CD4-positive, alpha-beta T cell (primary cell): ENCODE measurements at regions not wholly inside any gene's neighbourhood (a gene's known extent, or its start where the extent isn't known, plus 50 kb on each side); places are given as distances from the start of the nearest gene placed in this dataset.

Experiments
- ATAC-seq: fragments of 200-7000 bp; cut with Tn5 transposase; one replicate; pipeline ENCODE4 v1.10.0; 2022; ENCODE audit warnings: mild to moderate bottlenecking; ENCODE audit not compliant: poor library complexity
- CTCF ChIA-PET: fragments of 350-600 bp; sonication (Branson Sonifier 250); formaldehyde crosslinking; loops from one replicate; lab custom pipeline; 2021; ENCODE audit warnings: antibody characterized with exemption, inconsistent platforms; lab: Charles Lee
- POLR2A ChIA-PET: fragments of 350-600 bp; sonication (Branson Sonifier 250); formaldehyde crosslinking; loops from one replicate; lab custom pipeline; 2021; ENCODE audit warnings: antibody characterized with exemption, inconsistent platforms; lab: Charles Lee
- DNase-seq, 14 experiments: peaks; one replicate each; pipeline ENCODE4 v3.0.0-alpha.2; 2013 to 2020; ENCODE audit warnings: mixed read lengths in 2 of 14
- H3K27ac ChIP-seq, 2 donors: one replicate each; pipeline versions ENCODE4 v1.5.1 to v1.7.0; 2013; ENCODE audit warnings: low read length in 2 of 2, low read depth in 1 of 2, mild to moderate bottlenecking in 1 of 2
- H3K27me3 ChIP-seq, 2 experiments: 1 replicate in 1 of 2; 2 replicates in 1 of 2; pipeline versions ENCODE4 v1.6.1 to v1.7.0; 2013; ENCODE audit warnings: low read length in 2 of 2, control low read depth in 1 of 2, mild to moderate bottlenecking in 1 of 2, moderate library complexity in 1 of 2; ENCODE audit not compliant: insufficient read depth in 2 of 2, control insufficient read depth in 1 of 2
- H3K36me3 ChIP-seq: one replicate; pipeline ENCODE4 v1.6.1; 2013; ENCODE audit warnings: low read length, control low read depth; ENCODE audit not compliant: insufficient read depth
- H3K4me1 ChIP-seq: one replicate; pipeline ENCODE4 v1.6.1; 2013; ENCODE audit warnings: low read length, control low read depth; ENCODE audit not compliant: insufficient read depth
- H3K4me3 ChIP-seq: one replicate; pipeline ENCODE4 v1.5.1; 2013; ENCODE audit warnings: mild to moderate bottlenecking, low read length, moderate library complexity
- H3K9me3 ChIP-seq, 2 experiments: 1 replicate in 1 of 2; 2 replicates in 1 of 2; pipeline versions ENCODE4 v1.6.1 to v1.7.0; 2013; ENCODE audit warnings: low read length in 2 of 2, mild to moderate bottlenecking in 2 of 2, control low read depth in 1 of 2, moderate library complexity in 1 of 2; ENCODE audit not compliant: control insufficient read depth in 1 of 2, insufficient read depth in 1 of 2
- H3K27ac Mint-ChIP-seq: one replicate; pipeline ENCODE4 v1.8.0; 2020; ENCODE audit warnings: mixed read lengths
- H3K27me3 Mint-ChIP-seq: one replicate; pipeline ENCODE4 v1.8.0; 2021; ENCODE audit warnings: mixed read lengths
- H3K36me3 Mint-ChIP-seq: one replicate; pipeline ENCODE4 v1.8.0; 2021; ENCODE audit warnings: low read depth, mixed read lengths
- H3K4me1 Mint-ChIP-seq: one replicate; pipeline ENCODE4 v1.8.0; 2021; ENCODE audit warnings: low read depth, mixed read lengths
- H3K4me3 Mint-ChIP-seq: one replicate; pipeline ENCODE4 v1.8.0; 2020; ENCODE audit warnings: mild to moderate bottlenecking, mixed read lengths
- H3K9me3 Mint-ChIP-seq: one replicate; pipeline ENCODE4 v1.8.0; 2020; ENCODE audit warnings: mixed read lengths
- CTCF ChIP-seq: fragments of 200-600 bp; IDR thresholded peaks from one replicate; pipeline ENCODE4 v1.8.0; 2022; ENCODE audit warnings: antibody characterized with exemption, mild to moderate bottlenecking
- intact Hi-C, 2 experiments: fragments of 100-400 bp; cut with DNase I in 1 of 2; cut with micrococcal nuclease in 1 of 2; formaldehyde crosslinking; loops; one replicate each; pipeline versions ENCODE4 v1.15.1 to v1.9.0; 2023 to 2025; cut with DNase I, micrococcal nuclease

DNA sequence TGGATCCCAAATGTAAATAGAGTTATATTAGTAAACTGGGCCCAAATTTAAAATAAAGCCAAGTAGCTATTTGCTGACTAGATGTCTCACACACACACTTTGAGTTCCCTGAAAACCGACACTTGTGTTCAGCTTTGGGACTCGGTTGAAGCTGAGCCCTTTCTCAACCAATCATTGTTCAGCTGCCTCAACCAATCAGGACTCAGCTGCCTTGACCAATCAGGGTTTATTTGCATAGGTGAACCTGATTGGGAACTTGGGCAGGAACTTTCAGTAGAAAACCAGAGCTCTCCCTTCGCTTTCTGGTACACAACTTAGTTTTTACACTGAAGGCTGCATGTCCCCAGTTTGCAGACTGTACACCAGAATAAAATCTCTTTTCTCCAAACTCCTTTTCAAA, 301.7 kb downstream of the FOXA2 start:
- Mint-ChIP-seq H3K36me3 (no peaks in the 10 kb centered on the region), H3K27ac (no peak overlapping the region), H3K27me3 (no peaks in the 10 kb centered on the region), H3K4me3 (no peak overlapping the region), H3K9me3 (peaks cover 2% of the 10 kb centered on the region), H3K4me1 (no peaks in the 10 kb centered on the region)
- no peak overlapping the region for H3K27ac ChIP-seq
- CTCF ChIA-PET: no interaction called here
- H3K9me3 ChIP-seq: no peaks in the 10 kb centered on the region
- intact Hi-C loops: no loop called here
- POLR2A ChIA-PET: no interaction called here
- no peaks in the 10 kb centered on the region for H3K36me3 ChIP-seq
- ATAC-seq (no peak), DNase-seq (no peak)
- no peak for TF ChIP-seq CTCF
- H3K4me3 ChIP-seq: no peak overlapping the region
- H3K27me3 ChIP-seq: no peaks in the 10 kb centered on the region
- H3K4me1 ChIP-seq: no peaks in the 10 kb centered on the region

DNA sequence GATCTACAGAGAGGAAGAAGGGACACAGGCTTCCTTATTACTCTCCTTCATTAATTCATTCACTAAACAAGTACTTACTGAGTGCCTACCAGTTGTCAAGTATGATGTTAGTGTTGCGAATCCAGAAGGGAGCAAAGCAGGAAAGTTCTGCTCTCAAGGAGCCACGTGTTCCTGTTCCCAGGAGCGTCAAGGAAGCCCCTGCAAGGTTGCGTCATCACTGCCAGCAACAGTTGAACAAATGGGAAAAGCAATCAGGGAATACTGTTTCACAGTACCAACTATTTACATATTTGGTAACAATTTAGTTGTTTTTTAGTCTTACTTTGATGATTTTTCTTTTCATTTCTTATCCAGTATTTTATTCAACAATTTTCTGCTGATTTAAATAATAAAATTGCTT, 310.0 kb downstream of the FOXA2 start:
- ChIA-PET CTCF (no interaction called here), POLR2A (no interaction called here)
- Mint-ChIP-seq H3K9me3 (peaks cover 7% of the 10 kb centered on the region), H3K36me3 (no peaks in the 10 kb centered on the region), H3K27ac (no peak overlapping the region), H3K4me3 (no peak overlapping the region), H3K27me3 (no peaks in the 10 kb centered on the region), H3K4me1 (no peaks in the 10 kb centered on the region)
- no peaks in the 10 kb centered on the region for H3K27me3 ChIP-seq
- H3K27ac ChIP-seq: no peak overlapping the region
- no peaks in the 10 kb centered on the region for H3K36me3 ChIP-seq
- DNase-seq (no peak), ATAC-seq (no peak)
- intact Hi-C loops: no loop called here
- no peak overlapping the region for H3K4me3 ChIP-seq
- H3K9me3 ChIP-seq: peaks cover 0 to 9% of the 10 kb centered on the region in 2 experiments
- no peaks in the 10 kb centered on the region for H3K4me1 ChIP-seq
- no peak for TF ChIP-seq CTCF

DNA sequence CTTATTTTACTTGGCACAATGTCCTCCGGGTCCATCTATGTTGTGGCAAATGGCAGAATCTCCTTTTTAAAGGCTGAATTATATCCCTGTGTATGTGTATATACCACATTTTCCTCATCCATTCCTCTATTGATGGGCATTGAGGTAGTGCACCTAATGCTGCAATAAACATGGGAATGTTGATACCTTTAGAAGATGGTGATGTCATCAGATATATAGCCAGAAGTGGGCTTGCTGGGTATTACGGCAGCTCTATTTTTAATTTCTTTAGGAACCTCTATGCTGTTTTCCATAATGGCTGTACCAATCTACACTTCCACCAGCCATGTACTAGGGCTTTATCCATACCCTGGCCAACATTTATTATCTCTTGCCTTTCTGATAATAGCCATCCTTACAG, 315.7 kb downstream of the FOXA2 start:
- Histone ChIP-seq H3K36me3 (no peaks in the 10 kb centered on the region), H3K27me3 (no peaks in the 10 kb centered on the region), H3K27ac (no peak overlapping the region), H3K4me3 (no peak overlapping the region), H3K4me1 (no peaks in the 10 kb centered on the region), H3K9me3 (peaks cover 0 to 5% of the 10 kb centered on the region in 2 experiments)
- Mint-ChIP-seq H3K9me3 (peaks cover 3% of the 10 kb centered on the region), H3K36me3 (no peaks in the 10 kb centered on the region), H3K4me3 (no peak overlapping the region), H3K27me3 (no peaks in the 10 kb centered on the region), H3K4me1 (no peaks in the 10 kb centered on the region), H3K27ac (no peak overlapping the region)
- DNase-seq: no peak
- POLR2A ChIA-PET: no interaction called here
- TF ChIP-seq CTCF: no peak
- intact Hi-C loops: no loop called here
- CTCF ChIA-PET: no interaction called here
- no peak for ATAC-seq
